Right renal cortex interstitium (tissue), 3 donors: ENCODE measurements at regions not wholly inside any gene's neighbourhood (a gene's known extent, or its start where the extent isn't known, plus 50 kb on each side); places are given as distances from the start of the nearest gene placed in this dataset.
"Not testable (repeated sequence)": the region's sequence is repeated elsewhere in the genome, so short reads cannot be mapped to it uniquely, and the experiment has no call there.

ENCODE experiments used
- DNase-seq, 3 donors: peaks; one replicate each; pipeline ENCODE4 v3.0.0-alpha.2; 2013; ENCODE audit warnings: low read depth in 3 of 3, low spot score in 2 of 3

GRCh38 chr3:17816839-17817238, 74.4 kb upstream of the TBC1D5 start:
- not testable (repeated sequence) for DNase-seq

GRCh38 chr3:17812328-17812727, 69.9 kb upstream of the TBC1D5 start:
- DNase-seq, result not testable (repeated sequence)

- DNase-seq, result no peak
These were observed 69.2 kb upstream of the TBC1D5 start for GRCh38 chr3:17811646-17812045.

GRCh38 chr3:17810759-17811158, 68.3 kb upstream of the TBC1D5 start:
- DNase-seq, result no peak

GRCh38 chr3:17808994-17809393, 66.6 kb upstream of the TBC1D5 start:
- no peak for DNase-seq

GRCh38 chr3:17806876-17807275, 64.4 kb upstream of the TBC1D5 start:
- no peak for DNase-seq

GRCh38 chr3:17806201-17806600, 63.8 kb upstream of the TBC1D5 start:
- DNase-seq, result no peak

GRCh38 chr3:17805461-17805940, 63.1 kb upstream of the TBC1D5 start:
- DNase-seq, result no peak

- DNase-seq, result no peak
These were observed 60.5 kb upstream of the TBC1D5 start for GRCh38 chr3:17802950-17803349.

GRCh38 chr3:17801131-17801530, 58.7 kb upstream of the TBC1D5 start:
- no peak for DNase-seq

- no peak for DNase-seq
These were observed 57.8 kb upstream of the TBC1D5 start for GRCh38 chr3:17800232-17800631.

GRCh38 chr3:17799312-17799711, 56.9 kb upstream of the TBC1D5 start:
- no peak for DNase-seq

GRCh38 chr3:17798000-17798399, 55.6 kb upstream of the TBC1D5 start:
- DNase-seq, result no peak

- no peak for DNase-seq
These were observed 53.3 kb upstream of the TBC1D5 start for GRCh38 chr3:17795711-17796110.

- no peak for DNase-seq
These were observed 52.8 kb upstream of the TBC1D5 start for GRCh38 chr3:17795280-17795679.

GRCh38 chr3:17793542-17794195, 51.2 kb upstream of the TBC1D5 start:
- no peak for DNase-seq
